SK-N-SH (cell line): ENCODE measurements at regions not wholly inside any gene's neighbourhood (a gene's known extent, or its start where the extent isn't known, plus 50 kb on each side); places are given as distances from the start of the nearest gene placed in this dataset.

ENCODE experiments used
- EZH2phosphoT487 ChIP-seq: fragments of 200-600 bp; sonication (generic); IDR thresholded peaks from 2 replicates; pipeline ENCODE4 v1.6.1; 2017; ENCODE audit warnings: low read depth, mixed run types, mild to moderate bottlenecking, antibody characterized with exemption, moderate library complexity, borderline replicate concordance
- FOXM1 ChIP-seq: IDR thresholded peaks from 2 replicates; pipeline ENCODE4 v1.4.0; 2012; ENCODE audit warnings: low read depth, mild to moderate bottlenecking
- GABPA ChIP-seq: IDR thresholded peaks from 2 replicates; pipeline ENCODE4 v1.4.0; 2012; ENCODE audit warnings: low read depth, mild to moderate bottlenecking
- MXI1 ChIP-seq: IDR thresholded peaks from 2 replicates; pipeline ENCODE4 v1.6.1; 2012; ENCODE audit warnings: mild to moderate bottlenecking, low read depth, low read length, improper control_type of control experiment
- NRF1 ChIP-seq: IDR thresholded peaks from 2 replicates; pipeline ENCODE4 v1.6.1; 2012; ENCODE audit warnings: low read depth, mild to moderate bottlenecking, low read length
- POLR2AphosphoS5 ChIP-seq: IDR thresholded peaks from 2 replicates; pipeline ENCODE4 v1.6.1; 2012; ENCODE audit warnings: low read depth, low read length
- RAD21 ChIP-seq: IDR thresholded peaks from 2 replicates; pipeline ENCODE4 v1.6.1; 2012; ENCODE audit warnings: mild to moderate bottlenecking, low read length
- RCOR1 ChIP-seq: fragments of 150-350 bp; IDR thresholded peaks from 2 replicates; pipeline ENCODE4 v1.6.1; 2017; ENCODE audit warnings: antibody characterized with exemption, low read length
- TCF12 ChIP-seq: IDR thresholded peaks from 2 replicates; pipeline ENCODE4 v1.4.0; 2012
- YY1 ChIP-seq: IDR thresholded peaks from 2 replicates; pipeline ENCODE4 v1.4.0; 2012; ENCODE audit warnings: low read depth, mild to moderate bottlenecking
- TF ChIP-seq, protein P1 (sequence below): fragments of 200-600 bp; sonication (generic); IDR thresholded peaks from 2 replicates; pipeline ENCODE4 v1.6.1; 2017; ENCODE audit warnings: antibody characterized with exemption, mild to moderate bottlenecking, moderate library complexity
- TF ChIP-seq, protein P2 (sequence below): IDR thresholded peaks from 2 replicates; pipeline ENCODE4 v1.4.0; 2012; ENCODE audit warnings: low read depth
- TF ChIP-seq, protein P3 (sequence below): fragments of 150-350 bp; IDR thresholded peaks from 2 replicates; pipeline ENCODE4 v1.6.1; 2017; ENCODE audit warnings: antibody characterized with exemption, low read length, low read depth, borderline replicate concordance
- TF ChIP-seq, protein P4 (sequence below): IDR thresholded peaks from 2 replicates; pipeline ENCODE4; 2012

DNA sequence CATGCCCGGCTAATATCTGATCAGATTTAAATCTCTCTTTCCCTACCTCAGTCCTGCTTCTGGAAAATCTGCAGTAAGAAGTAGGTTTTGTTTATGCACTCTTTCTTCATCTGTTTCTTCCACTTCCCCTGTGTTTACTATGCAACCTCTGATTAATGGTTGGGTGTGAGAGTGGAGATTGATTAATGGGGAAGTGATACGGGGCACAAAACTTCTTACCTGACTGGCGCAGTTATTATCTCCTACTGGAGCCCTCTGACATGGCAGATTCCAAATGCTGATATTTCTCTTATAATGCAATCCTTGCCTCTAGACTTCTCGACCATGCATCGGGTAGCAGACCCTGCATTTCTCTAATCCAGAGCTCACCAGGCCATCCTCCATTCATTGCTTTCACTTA is 60.2 kb upstream of the HPGD start:
- TF ChIP-seq, protein P1, sequence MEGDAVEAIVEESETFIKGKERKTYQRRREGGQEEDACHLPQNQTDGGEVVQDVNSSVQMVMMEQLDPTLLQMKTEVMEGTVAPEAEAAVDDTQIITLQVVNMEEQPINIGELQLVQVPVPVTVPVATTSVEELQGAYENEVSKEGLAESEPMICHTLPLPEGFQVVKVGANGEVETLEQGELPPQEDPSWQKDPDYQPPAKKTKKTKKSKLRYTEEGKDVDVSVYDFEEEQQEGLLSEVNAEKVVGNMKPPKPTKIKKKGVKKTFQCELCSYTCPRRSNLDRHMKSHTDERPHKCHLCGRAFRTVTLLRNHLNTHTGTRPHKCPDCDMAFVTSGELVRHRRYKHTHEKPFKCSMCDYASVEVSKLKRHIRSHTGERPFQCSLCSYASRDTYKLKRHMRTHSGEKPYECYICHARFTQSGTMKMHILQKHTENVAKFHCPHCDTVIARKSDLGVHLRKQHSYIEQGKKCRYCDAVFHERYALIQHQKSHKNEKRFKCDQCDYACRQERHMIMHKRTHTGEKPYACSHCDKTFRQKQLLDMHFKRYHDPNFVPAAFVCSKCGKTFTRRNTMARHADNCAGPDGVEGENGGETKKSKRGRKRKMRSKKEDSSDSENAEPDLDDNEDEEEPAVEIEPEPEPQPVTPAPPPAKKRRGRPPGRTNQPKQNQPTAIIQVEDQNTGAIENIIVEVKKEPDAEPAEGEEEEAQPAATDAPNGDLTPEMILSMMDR = no peak
- TF ChIP-seq, protein P2, sequence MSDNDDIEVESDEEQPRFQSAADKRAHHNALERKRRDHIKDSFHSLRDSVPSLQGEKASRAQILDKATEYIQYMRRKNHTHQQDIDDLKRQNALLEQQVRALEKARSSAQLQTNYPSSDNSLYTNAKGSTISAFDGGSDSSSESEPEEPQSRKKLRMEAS = no peak
- TF ChIP-seq RAD21 = no peak
- no peak for TF ChIP-seq RCOR1
- TF ChIP-seq EZH2phosphoT487 = no peak
- no peak for TF ChIP-seq FOXM1
- TF ChIP-seq, protein P3, sequence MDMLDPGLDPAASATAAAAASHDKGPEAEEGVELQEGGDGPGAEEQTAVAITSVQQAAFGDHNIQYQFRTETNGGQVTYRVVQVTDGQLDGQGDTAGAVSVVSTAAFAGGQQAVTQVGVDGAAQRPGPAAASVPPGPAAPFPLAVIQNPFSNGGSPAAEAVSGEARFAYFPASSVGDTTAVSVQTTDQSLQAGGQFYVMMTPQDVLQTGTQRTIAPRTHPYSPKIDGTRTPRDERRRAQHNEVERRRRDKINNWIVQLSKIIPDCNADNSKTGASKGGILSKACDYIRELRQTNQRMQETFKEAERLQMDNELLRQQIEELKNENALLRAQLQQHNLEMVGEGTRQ = no peak
- TF ChIP-seq NRF1 = no peak
- TF ChIP-seq POLR2AphosphoS5 = no peak
- TF ChIP-seq MXI1 = no peak
- TF ChIP-seq, protein P4, sequence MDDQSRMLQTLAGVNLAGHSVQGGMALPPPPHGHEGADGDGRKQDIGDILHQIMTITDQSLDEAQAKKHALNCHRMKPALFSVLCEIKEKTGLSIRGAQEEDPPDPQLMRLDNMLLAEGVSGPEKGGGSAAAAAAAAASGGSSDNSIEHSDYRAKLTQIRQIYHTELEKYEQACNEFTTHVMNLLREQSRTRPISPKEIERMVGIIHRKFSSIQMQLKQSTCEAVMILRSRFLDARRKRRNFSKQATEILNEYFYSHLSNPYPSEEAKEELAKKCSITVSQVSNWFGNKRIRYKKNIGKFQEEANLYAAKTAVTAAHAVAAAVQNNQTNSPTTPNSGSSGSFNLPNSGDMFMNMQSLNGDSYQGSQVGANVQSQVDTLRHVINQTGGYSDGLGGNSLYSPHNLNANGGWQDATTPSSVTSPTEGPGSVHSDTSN = no peak
- TF ChIP-seq TCF12 = no peak
- no peak for TF ChIP-seq YY1
- no peak for TF ChIP-seq GABPA
